ENCODE measurements at regions not wholly inside any gene's neighbourhood (a gene's known extent, or its start where the extent isn't known, plus 50 kb on each side); places are given as distances from the start of the nearest gene placed in this dataset.

DNA sequence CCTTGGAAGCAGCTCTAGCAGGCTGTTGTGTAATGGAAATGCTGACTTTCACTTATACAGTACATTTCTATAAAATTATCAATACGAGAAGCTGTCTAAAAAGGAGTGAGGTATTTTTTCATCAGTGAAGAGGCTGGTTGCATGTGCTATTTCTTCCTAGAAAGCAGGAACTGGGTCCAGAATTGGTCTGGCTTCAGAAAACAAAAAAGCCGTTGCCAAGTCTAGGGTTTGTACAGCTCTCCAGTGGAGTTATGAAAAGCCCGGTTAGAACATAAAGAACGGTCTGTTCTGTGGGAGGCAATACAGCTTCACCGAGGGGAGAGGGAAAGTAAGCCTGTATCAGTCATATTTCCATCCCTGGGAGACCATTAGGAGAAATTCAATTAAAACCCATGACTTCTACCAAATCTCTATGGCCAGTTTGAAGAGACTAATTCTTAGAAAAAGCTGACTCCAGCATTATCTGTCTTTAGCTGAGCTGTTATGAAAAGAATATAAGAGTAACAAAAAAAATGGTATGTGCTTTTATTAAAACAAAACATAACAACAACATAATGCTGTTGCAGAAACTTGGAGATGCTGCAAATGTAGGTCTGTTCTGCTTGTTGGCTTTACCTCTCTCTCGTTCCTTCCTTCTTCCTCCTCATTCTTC lies 217.0 kb downstream of the CMPK2 start:
- intact Hi-C loops (cut with DNase I), result no loop called here
- no peak for DNase-seq (ENCODE audit: low spot score)

DNA sequence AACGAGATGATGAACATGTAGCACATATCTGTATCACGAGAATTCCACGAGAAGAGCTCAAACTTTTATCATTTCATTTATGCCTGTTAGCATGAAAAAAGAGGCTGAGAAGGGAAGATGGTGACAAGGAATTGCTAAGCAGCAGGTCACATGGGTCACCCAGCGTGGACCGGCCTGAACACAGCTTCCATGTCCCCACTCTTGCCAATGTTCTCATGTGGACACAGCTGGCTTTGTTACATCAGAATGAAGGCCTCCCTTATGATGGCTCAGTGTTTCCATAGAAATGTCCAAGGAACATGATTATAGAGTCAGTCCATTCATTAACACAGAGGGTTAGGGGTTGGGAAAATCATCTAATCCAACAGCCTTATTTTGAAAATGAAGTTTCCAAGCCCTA lies 215.4 kb downstream of the CMPK2 start:
- no peak for DNase-seq (ENCODE audit: low spot score)
- intact Hi-C loops (cut with DNase I), result no loop called here

DNA sequence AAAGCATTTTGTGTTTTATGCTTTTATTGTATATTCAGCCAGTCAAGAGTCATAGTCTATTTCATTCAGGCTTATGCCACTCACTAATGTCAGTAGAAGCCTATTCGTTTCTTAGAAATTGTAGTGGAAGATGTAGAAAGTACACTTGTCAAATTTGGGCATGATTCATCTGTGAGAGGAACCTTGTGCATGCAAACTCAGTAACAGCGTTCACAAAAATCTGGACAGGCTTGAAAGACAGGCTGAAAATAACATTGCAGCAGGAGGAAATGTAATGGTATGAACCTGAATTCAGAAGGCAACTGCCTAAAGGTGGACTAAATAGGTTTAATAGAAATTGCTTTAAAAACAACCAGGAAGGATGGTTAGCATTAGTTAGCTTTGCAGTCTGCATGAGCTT lies 213.5 kb downstream of the CMPK2 start:
- no peak for DNase-seq (ENCODE audit: low spot score)
- intact Hi-C loops (cut with DNase I), result no loop called here

DNA sequence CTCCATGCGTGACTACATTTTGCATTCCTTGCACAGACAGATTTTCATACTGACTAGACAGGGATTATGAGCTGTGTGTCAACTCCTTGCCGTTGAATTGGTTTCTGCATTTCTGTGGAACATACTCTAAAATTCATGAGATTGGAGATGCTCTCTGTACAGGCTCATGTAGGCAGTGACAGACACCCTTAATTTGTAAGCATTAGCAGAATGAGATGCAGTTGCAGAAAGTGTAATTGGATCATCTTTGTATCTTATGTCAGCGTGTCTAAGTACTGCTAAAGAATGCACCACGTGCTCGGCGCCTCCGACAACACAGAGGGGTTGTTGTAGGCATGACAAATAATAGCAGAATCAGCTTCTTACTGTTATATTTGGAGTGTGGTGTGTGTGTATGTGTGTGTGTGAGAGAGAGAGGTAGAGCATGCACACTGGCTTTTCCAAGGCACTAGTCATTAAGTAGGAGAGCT lies 212.4 kb downstream of the CMPK2 start:
- intact Hi-C loops (cut with DNase I), result no loop called here
- DNase-seq (ENCODE audit: low spot score), result no peak

DNA sequence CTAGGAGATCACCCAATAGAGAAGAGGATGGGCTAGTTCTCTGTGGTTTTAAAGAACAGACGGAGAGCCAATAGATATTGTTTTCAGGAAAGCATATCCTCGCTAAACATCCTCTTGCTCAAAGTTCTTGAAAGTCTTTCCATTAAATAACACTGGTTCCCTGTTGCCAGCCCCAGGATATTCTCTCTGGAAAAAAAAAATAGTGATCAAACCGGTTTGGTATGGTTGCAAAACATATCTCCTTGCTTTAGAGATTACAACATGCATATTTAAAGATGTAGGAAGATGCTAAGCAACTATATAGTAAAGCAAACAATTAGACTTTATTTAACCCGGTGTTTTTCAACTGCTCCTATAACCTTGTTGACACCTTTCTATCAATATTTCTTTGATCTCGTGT lies 211.4 kb downstream of the CMPK2 start:
- intact Hi-C loops (cut with DNase I), result no loop called here
- no peak for DNase-seq (ENCODE audit: low spot score)

DNA sequence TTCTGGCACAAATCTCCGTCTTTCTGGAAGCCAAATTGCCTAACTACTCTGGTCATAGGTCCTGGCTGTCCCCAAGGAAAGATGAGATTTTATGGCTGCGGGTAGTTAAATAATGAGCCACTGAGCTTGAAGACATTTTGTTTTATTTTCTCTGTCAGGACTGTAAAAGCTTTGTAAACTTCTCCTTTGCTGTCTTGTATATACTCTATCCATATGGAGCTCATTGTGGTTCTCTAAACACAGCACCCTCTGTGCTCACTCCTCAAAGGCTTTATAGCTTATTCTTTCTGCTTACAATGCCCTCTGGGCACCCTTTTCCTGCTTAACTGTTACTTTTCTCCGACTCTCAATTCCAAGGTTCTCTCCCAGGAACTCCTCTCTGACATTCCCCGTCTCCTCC lies 209.1 kb downstream of the CMPK2 start:
- intact Hi-C loops (cut with DNase I), result no loop called here
- DNase-seq (ENCODE audit: low spot score), result no peak

DNA sequence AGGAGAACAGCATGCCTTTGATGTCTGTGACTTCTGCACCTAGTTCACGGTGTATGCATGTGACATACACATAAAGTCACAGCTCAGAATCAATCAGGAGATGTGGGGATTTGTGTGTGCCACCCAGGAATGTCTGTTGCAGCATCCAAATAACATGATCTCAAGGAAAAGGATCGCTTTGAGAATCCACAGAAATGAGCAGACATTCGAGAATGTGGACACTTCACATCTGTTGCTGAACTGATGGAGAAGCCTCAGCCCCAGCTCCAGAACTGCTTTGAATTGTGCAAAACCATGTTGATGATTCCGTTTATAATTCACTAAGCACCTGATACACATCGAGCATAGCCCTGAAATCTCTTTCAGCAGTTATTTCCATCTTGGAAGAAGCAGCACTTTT lies 208.6 kb downstream of the CMPK2 start:
- intact Hi-C loops (cut with DNase I), result no loop called here
- DNase-seq (ENCODE audit: low spot score), result no peak

DNA sequence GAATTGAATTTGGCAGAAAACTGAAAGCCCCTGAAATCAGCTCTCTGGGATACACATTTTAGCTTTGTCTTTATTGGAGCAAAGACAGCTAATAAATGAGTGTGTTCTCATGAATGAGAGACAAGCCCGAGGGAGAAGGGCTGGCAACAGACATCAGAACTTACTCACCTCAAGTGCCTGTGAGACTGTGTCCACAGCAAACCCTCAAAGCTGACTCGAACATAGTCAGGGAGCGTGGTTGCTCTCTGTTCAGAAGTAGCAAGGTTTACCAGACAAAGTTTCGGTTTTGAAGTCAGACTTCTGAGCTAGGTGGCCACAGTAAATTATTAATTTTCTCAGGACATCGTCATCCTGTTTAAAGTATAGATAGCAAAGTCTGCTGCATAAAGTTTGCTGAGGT lies 207.9 kb downstream of the CMPK2 start:
- DNase-seq (ENCODE audit: low spot score), result no peak
- intact Hi-C loops (cut with DNase I), result no loop called here

DNA sequence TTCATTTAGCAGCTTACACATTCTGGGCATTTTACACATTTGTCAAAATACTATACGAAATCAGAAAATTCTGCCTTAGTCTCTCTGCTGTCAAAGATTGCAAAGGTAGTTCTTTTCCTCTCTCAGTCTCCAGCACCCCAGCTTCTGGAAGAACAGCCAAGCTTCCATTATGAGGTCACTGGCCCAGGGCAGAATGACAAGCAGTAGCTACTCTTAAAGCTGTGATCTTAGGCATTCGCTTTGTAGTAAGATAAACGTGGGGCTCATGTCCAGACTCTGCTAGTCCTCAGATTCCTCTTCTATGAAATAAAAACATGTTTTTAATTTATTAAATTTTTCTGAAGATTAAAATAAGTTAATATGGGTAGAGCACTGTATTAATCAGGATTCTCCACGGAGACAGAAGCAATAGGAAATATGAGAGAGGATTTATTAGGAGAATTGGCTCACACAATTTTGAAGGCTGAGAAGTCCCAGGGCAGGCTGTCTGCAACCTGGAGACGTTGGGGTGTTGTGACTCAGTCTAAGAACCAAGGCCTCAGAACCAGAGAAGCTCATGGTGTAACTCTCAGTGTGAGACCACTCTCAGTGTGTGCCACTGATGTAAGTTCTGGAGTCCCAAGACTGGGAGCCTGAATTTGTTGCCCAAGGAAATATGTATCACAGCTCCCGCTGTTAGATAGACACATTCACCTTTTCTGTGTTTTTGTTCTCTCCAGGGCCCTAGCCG lies 201.2 kb downstream of the CMPK2 start:
- intact Hi-C loops (cut with DNase I), result no loop called here
- DNase-seq (ENCODE audit: low spot score), result no peak

DNA sequence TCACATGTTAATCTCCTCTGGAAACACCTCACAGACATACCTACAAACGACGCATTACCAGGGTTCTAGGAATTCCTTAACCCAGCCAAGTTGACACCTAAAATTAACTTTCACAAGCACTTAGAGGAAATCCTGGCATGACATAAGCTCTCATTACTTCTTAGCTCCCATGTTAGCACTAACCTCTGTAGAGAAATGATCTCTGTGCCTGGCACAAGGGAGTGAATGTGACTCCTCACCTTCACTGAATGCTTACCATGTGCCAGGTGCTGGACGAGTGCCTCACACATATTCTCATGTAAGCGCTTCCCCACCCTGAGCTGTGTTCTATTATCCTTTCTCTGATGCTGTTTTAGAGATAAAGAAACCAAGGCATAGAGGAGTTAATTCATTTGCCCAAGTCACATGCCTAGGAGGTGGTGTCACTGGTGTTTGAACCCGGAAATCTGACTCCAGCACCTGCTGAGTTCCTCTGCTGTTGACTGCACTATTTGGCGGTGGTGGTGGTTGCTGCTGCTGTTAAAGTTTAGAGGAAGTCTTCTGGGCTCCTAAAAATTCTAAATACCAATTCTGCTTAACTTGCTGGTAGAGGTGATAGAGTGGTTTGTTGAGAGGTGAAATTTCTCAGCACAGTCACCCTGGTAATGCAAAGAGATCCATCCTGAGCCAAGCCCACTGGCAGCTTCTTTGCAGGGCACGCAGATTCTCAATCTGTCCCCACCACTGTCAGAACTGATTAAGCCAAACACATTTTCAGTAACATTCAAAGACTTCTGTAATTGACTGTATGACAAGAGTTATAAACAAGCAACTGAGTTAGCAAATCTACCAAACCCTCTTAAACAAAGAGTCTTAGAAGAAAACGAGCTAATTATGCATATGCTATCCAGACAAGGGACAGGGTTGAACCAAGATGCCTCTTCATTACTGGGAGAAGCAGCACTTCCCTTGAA lies 200.3 kb downstream of the CMPK2 start:
- intact Hi-C loops (cut with DNase I), result no loop called here

DNA sequence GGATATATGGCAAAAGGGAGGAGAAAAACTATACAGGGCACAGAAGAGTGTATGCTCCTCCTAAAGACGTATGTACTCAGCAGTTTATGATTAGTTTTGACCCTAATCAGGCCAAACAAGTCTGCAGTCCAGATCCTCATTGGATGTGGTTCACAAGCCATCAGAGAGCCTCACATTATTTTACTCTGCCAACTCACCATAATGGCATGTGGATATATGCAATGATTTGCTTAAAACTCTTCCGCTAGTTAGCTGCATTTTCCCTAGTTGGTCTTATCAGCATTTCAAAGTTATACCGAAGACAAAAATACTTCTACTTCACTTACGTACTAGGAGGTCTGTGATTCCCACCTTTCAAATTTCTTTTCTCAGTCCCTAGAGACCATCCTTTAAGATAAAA lies 198.4 kb downstream of the CMPK2 start:
- intact Hi-C loops (cut with DNase I), result no loop called here
- no peak for DNase-seq (ENCODE audit: low spot score)

More for the DNA sequence above, 200.3 kb downstream of the CMPK2 start:
- DNase-seq (ENCODE audit: low spot score), result no peak

DNA sequence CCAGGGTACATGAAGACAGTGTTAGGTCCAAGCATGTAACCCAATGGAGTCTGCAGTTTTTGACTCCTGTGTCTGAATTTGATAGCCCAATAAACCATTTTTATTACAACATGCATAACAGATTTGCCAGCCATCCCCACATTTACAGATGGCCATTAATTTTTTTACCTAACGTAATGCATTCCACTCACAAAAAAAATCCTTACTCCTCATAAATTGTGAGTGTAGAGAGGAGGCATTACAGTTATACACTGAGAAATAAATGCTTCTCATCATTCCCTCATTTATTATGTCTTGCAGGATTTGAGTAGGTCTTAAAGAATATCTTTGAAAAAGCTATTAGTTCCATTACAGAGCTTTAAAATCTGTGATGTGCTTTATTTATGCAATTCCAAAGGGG lies 193.8 kb downstream of the CMPK2 start:
- intact Hi-C loops (cut with DNase I), result no loop called here
- no peak for DNase-seq (ENCODE audit: low spot score)

DNA sequence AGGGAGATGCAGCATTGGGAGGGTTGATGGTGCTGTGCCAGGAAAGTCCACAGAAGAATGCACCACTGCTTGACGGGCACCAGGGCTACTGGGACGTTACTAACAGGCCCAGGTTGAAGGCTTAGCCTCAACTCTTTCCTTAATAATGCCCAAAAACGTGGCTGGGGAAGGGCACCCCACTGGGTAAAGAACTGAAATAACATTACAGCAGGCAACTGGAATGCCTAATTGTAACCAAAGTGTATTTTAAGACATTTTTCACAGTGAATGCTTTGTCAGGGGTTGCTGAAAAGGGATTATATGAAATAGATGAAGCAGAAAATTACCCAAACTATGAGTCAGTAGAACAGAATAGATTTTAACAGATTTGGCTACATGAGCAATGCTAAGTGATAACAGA lies 191.3 kb downstream of the CMPK2 start:
- no peak for DNase-seq (ENCODE audit: low spot score)
- intact Hi-C loops (cut with DNase I), result no loop called here

DNA sequence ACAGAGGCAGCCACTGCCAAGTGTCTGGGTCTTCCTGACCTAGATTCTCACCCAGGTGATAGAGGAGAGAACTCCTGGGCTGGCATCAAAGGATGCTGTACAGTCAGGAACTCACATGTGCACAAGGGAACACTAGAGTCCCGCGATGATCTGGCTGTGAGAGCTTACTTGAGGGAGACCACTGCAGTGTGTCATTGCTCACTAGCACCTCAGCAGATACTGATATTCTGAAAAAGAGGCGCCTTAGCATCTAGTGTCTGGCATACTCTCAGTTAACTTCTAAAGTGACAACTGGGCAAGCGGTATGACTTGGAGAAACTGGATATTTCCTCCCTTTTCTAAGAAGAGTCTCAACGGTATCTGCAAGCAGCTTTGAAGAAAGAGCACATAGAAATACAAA lies 189.9 kb downstream of the CMPK2 start:
- no peak for DNase-seq (ENCODE audit: low spot score)
- intact Hi-C loops (cut with DNase I), result no loop called here

DNA sequence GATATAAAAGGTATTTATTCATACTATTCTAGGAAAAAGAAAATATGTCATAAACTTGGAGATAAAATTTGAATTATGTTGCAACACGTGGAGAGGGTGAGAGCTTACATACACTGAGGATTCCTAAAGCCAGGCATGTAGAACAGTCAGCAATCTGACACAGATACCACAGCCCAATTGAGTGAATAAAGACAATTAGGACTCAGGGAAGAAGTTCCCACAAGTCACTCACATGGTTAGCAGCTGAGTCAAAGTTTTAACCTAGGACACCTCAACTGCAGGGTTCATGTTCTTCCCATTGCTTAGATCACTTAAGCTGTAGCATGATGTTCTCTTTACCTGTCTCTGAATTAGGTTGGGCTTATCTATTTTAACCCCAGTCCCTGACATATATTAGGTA lies 189.5 kb downstream of the CMPK2 start:
- DNase-seq (ENCODE audit: low spot score), result no peak
- intact Hi-C loops (cut with DNase I), result no loop called here

DNA sequence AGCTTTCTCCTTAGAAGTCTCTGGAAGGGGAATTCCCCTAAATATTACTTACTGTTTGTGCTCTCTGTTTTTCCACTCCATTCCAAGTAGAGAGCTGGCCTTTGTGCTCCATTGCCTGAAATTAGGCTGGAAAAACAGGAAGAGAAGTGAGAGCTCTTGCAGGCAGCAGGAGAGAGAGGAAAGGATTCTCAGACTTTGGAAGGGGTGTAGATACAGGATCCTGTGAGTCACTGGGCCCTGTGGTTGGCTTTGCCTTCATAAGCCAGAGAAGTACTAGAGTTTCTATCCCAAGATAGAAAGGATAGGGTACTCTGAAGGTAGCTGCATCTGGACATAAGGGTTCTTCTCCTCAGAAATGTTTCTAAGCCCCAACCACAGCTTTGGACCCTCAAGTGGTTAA lies 188.9 kb downstream of the CMPK2 start:
- intact Hi-C loops (cut with DNase I), result no loop called here

DNA sequence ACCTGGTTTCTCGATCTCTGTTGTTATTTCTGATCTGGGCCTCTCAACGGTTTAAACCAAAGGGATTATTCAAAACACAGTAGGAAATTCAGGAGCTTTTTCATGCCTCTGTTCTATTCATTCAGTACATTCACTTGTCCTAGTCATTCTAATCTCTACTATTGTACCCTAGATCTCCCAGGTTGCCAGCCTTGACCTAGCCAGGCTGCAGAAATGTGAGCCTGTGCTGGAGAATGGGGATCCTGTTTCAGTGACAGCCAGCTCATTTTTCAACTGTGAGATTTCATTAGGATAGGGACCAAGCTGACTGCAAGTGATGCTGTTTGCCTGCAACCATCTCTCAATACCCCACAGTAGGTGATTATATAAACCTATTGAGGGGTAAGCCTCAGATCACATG lies 186.2 kb downstream of the CMPK2 start:
- intact Hi-C loops (cut with DNase I), result no loop called here
- DNase-seq (ENCODE audit: low spot score), result no peak

More for the DNA sequence above, 188.9 kb downstream of the CMPK2 start:
- no peak for DNase-seq (ENCODE audit: low spot score)

DNA sequence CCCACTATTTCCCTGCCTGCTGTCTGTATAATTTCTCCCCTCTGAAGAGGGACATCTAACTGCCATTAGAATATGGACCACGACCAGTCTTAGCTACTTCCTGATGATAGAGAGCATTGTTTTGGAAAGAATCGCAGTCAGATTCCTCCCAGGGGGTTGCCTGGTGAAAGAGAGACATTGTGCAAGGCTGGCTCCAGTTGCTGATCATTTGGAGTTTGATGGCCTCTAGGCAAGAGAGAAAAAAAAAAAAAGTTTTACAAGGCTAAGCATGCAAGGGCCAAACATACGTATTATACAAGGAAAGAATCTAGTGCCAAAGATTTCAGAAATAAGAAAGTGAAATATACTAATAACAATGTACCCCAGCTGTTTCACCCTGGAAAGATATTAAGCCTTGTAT lies 182.2 kb downstream of the CMPK2 start:
- no peak for DNase-seq (ENCODE audit: low spot score)
- intact Hi-C loops (cut with DNase I), result no loop called here

DNA sequence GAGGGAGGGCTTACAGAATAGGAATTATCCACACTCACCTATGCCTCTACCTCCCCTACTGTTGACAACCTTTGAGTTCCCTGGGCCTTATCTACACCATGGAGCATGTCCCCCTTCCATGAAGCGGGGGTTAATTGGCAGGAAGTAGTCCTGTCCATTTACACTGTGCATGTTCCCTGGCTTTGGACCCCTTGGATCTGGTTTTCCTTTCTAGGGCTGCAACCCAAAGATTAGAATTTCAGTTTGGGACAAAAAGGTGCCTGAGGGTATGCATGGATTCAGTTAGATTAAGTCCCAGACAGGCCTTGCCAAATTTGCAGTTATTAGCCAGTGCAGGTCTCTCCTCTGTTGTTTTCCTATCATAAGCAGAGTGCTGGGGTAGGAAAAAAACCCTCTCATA lies 180.3 kb downstream of the CMPK2 start:
- no peak for DNase-seq (ENCODE audit: low spot score)

DNA sequence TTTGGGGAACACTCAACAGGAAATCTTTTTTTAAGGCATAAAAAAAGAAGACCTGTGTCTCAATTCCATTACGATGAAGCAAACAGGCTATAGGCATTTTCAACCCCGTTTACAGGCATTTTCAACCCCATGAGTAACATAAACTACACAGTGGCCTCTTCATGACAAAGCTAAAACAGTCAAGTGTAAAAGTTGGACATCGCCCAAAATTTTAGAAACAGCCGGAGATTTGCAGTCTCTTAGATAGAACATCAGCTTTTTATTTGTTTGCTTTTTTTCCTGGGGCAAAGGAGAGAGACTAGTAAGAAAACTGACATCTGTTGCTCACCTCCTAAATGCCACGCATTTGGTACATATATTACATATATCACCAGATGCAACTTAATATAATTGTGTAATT lies 173.7 kb downstream of the CMPK2 start:
- no peak for DNase-seq (ENCODE audit: low spot score)
- intact Hi-C loops (cut with DNase I), result no loop called here

More for the DNA sequence above, 180.3 kb downstream of the CMPK2 start:
- intact Hi-C loops (cut with DNase I), result no loop called here
